A549 (cell line): ENCODE measurements at regions not wholly inside any gene's neighbourhood (a gene's known extent, or its start where the extent isn't known, plus 50 kb on each side); places are given as distances from the start of the nearest gene placed in this dataset.

Experiments
- ATAC-seq, 2 experiments: fragments of 200-7000 bp in 1 of 2; fragments of >200 bp in 1 of 2; cut with Nextera tagmentation in 1 of 2; cut with Tn5 transposase in 1 of 2; 3 replicates each; pipeline versions ENCODE4 v1.8.0 to v1.9.1; 2018 to 2020; ENCODE audit warnings: mild to moderate bottlenecking in 1 of 2, moderate library complexity in 1 of 2
- CTCF ChIA-PET: fragments of 300-600 bp; sonication (Branson Sonifier 250); formaldehyde crosslinking; extraction: SDS; loops from one replicate; lab custom pipeline; 2021; ENCODE audit warnings: antibody characterized with exemption, inconsistent platforms; lab: Yijun Ruan, JAX
- POLR2A ChIA-PET: fragments of 350-600 bp; formaldehyde crosslinking; extraction: SDS; loops from one replicate; lab custom pipeline; 2021; ENCODE audit warnings: antibody characterized with exemption, inconsistent platforms; lab: Yijun Ruan, JAX
- DNase-seq, 2 experiments: peaks; one replicate each; pipeline versions ENCODE4 v3.0.0 to v3.0.0-alpha.2; 2011 to 2016; ENCODE audit warnings: low read depth in 1 of 2, low spot score in 1 of 2
- FAIRE-seq: peaks from 2 replicates; lab custom pipeline; 2011; peaks lifted over from hg19 to GRCh38; lab: Jason Lieb, UNC
- H3K27ac ChIP-seq, 2 experiments: fragments of >200 bp; sonication (Bioruptor Twin); formaldehyde crosslinking; 3 replicates each; pipeline ENCODE4 v1.5.1; 2016 to 2017
- H3K4me1 ChIP-seq: fragments of >200 bp; sonication (Bioruptor Twin); formaldehyde crosslinking; 3 replicates; pipeline ENCODE4 v1.6.1; 2016
- H3K4me2 ChIP-seq: fragments of >200 bp; sonication (Bioruptor Twin); formaldehyde crosslinking; 3 replicates; pipeline ENCODE4 v1.6.1; 2016
- H3K4me3 ChIP-seq: fragments of >200 bp; sonication (Bioruptor Twin); formaldehyde crosslinking; 3 replicates; pipeline ENCODE4 v1.5.1; 2016
- H3K9me3 ChIP-seq: fragments of >200 bp; sonication (Bioruptor Twin); formaldehyde crosslinking; 3 replicates; pipeline ENCODE4 v1.6.1; 2016
- CBX8 ChIP-seq: fragments of 200-600 bp; sonication (generic); IDR thresholded peaks from 2 replicates; pipeline ENCODE4 v1.6.1; 2016
- CHD2 ChIP-seq: fragments of 150-350 bp; IDR thresholded peaks from 2 replicates; pipeline ENCODE4 v1.6.1; 2014; ENCODE audit warnings: low read length; ENCODE audit not compliant: partially characterized antibody
- CHD4 ChIP-seq: fragments of 200-600 bp; sonication (generic); IDR thresholded peaks from 2 replicates; pipeline ENCODE4 v1.6.1; 2016; ENCODE audit warnings: antibody characterized with exemption, mild to moderate bottlenecking, borderline replicate concordance
- CTCF ChIP-seq: fragments of >200 bp; sonication (Bioruptor Twin); formaldehyde crosslinking; IDR thresholded peaks from 3 replicates; pipeline ENCODE4 v1.5.1; 2016
- EHMT2 ChIP-seq: fragments of 200-600 bp; sonication (generic); IDR thresholded peaks from 2 replicates; pipeline ENCODE4 v1.6.1; 2016; ENCODE audit warnings: antibody characterized with exemption, low read depth, mild to moderate bottlenecking, moderate library complexity
- EP300 ChIP-seq, 2 experiments: fragments of >200 bp; sonication (Bioruptor Twin); formaldehyde crosslinking; IDR thresholded peaks; 2 replicates in 1 of 2; 3 replicates in 1 of 2; pipeline ENCODE4 v1.6.1; 2016 to 2017
- FOSB ChIP-seq: fragments of 250-450 bp; sonication (Bioruptor Pico); IDR thresholded peaks from 2 replicates; pipeline ENCODE4 v1.5.0; 2020; ENCODE audit warnings: mild to moderate bottlenecking, moderate library complexity
- FOSL2 ChIP-seq, 2 experiments: fragments of 450-650 bp in 1 of 2; fragments of >200 bp in 1 of 2; sonication (Bioruptor Twin) in 1 of 2; formaldehyde crosslinking; IDR thresholded peaks; 2 replicates each; pipeline versions ENCODE4 v1.5.0 to v1.6.1; 2016 to 2020; ENCODE audit warnings: mild to moderate bottlenecking in 1 of 2, moderate library complexity in 1 of 2
- HOXB13 ChIP-seq: fragments of 250-450 bp; sonication (Bioruptor Pico); IDR thresholded peaks from 2 replicates; pipeline ENCODE4 v1.5.0; 2020; ENCODE audit warnings: low read depth, mild to moderate bottlenecking, moderate library complexity
- MAFK ChIP-seq: fragments of 450-650 bp; IDR thresholded peaks from 2 replicates; pipeline ENCODE4 v1.6.1; 2014; ENCODE audit not compliant: partially characterized antibody
- NFE2L2 ChIP-seq: fragments of 150-350 bp; conservative IDR thresholded peaks from 2 replicates; pipeline ENCODE4 v1.6.1; 2014; ENCODE audit warnings: low read length
- NR3C1 ChIP-seq: fragments of >200 bp; sonication (Bioruptor Twin); formaldehyde crosslinking; IDR thresholded peaks from 3 replicates; pipeline ENCODE4 v1.6.1; 2017
- POLR2AphosphoS2 ChIP-seq: conservative IDR thresholded peaks from 2 replicates; pipeline ENCODE4 v1.6.1; 2012; ENCODE audit warnings: low read length, improper control_type of control experiment, inconsistent platforms
- RAD21 ChIP-seq, 2 experiments: fragments of >200 bp in 1 of 2; sonication (Bioruptor Twin) in 1 of 2; formaldehyde crosslinking in 1 of 2; IDR thresholded peaks in 1 of 2; conservative IDR thresholded peaks in 1 of 2; 2 replicates in 1 of 2; 3 replicates in 1 of 2; pipeline ENCODE4 v1.6.1; 2012 to 2018; ENCODE audit warnings: inconsistent platforms in 1 of 2
- RARB ChIP-seq: fragments of 250-450 bp; sonication (Bioruptor Pico); IDR thresholded peaks from 2 replicates; pipeline ENCODE4 v1.8.0; 2021; ENCODE audit warnings: mild to moderate bottlenecking, moderate library complexity
- REST ChIP-seq: fragments of 200-600 bp; sonication (generic); IDR thresholded peaks from 2 replicates; pipeline ENCODE4 v1.6.1; 2016; ENCODE audit warnings: antibody characterized with exemption, mild to moderate bottlenecking, moderate library complexity
- RNF2 ChIP-seq: fragments of 200-600 bp; sonication (generic); IDR thresholded peaks from 2 replicates; pipeline ENCODE4 v1.6.1; 2016; ENCODE audit warnings: low read depth, mild to moderate bottlenecking, antibody characterized with exemption, moderate library complexity, borderline replicate concordance
- SREBF2 ChIP-seq: fragments of 450-650 bp; IDR thresholded peaks from 2 replicates; pipeline ENCODE4 v1.6.1; 2014; ENCODE audit warnings: mild to moderate bottlenecking, moderate library complexity
- ZNF302 ChIP-seq: fragments of 250-450 bp; sonication (Bioruptor Pico); IDR thresholded peaks from 2 replicates; pipeline ENCODE4 v1.9.0; 2021; ENCODE audit warnings: inconsistent platforms, mild to moderate bottlenecking, moderate library complexity
- WGBS: methylation state at CpG from one replicate; pipeline ENCODE4 v1.1.6; 2017; ENCODE audit errors: missing lambda C conversion rate; 5-methylcytosine and 5-hydroxymethylcytosine counted together
- TF ChIP-seq, protein P1 (sequence below): fragments of >200 bp; sonication (Bioruptor Twin); formaldehyde crosslinking; IDR thresholded peaks from 3 replicates; pipeline ENCODE4 v1.6.1; 2016
- TF ChIP-seq, protein P2 (sequence below): fragments of 250-450 bp; sonication (Bioruptor Pico); IDR thresholded peaks from 2 replicates; pipeline ENCODE4 v1.5.0; 2020; ENCODE audit warnings: low read depth, mild to moderate bottlenecking, moderate library complexity
- TF ChIP-seq, protein P3 (sequence below): IDR thresholded peaks from 2 replicates; pipeline ENCODE4 v1.6.1; 2012

DNA sequence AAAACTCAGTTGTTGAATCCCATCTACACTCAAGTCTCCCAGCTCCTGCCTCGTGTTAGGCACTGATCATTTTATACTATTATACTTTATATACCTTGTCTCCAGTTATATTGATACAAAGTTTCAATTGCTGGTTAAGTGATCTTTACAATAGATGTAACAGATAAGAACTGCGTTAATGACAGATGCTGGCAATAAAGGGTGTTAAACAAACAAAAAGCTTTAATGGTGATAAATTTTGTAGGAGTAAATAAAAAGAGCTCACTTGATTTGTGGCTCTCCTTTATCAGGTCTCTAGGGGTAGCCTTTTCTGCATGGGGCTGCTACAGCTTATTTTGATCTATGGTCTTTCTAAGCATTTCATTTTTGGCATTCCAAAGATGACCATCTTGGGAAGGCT, 106.9 kb upstream of the GAREM1 start:
- TF ChIP-seq RNF2: no peak
- TF ChIP-seq, protein P1, sequence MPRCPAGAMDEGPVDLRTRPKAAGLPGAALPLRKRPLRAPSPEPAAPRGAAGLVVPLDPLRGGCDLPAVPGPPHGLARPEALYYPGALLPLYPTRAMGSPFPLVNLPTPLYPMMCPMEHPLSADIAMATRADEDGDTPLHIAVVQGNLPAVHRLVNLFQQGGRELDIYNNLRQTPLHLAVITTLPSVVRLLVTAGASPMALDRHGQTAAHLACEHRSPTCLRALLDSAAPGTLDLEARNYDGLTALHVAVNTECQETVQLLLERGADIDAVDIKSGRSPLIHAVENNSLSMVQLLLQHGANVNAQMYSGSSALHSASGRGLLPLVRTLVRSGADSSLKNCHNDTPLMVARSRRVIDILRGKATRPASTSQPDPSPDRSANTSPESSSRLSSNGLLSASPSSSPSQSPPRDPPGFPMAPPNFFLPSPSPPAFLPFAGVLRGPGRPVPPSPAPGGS: no peak
- TF ChIP-seq NFE2L2: no peak
- ChIA-PET CTCF (interaction anchor here (0.7 to 0.9 kb wide), 2 partner anchors 19 to 419 kb away, joined by 3 read pairs; no protein-coding TSS in a partner anchor), POLR2A (no interaction called here)
- H3K4me2 ChIP-seq: no peak overlapping the region
- H3K4me3 ChIP-seq: no peak overlapping the region
- H3K4me1 ChIP-seq: no peaks in the 10 kb centered on the region
- ATAC-seq (no peak), FAIRE-seq (no peak), DNase-seq (no peak)
- no peak overlapping the region for H3K27ac ChIP-seq
- no peaks in the 10 kb centered on the region for H3K9me3 ChIP-seq
- 0% methylated on average over 2 of the region's 2 CpGs for WGBS

- DNase-seq (peak in 1 of 2 experiments; percentile 13), FAIRE-seq (no peak), ATAC-seq (peak; percentile 54 to 72; a peak in 2 of 6 replicates)
- WGBS: 5% methylated on average over 7 of the region's 7 CpGs
- Histone ChIP-seq H3K27ac (no peak overlapping the region), H3K4me2 (no peak overlapping the region), H3K4me1 (no peaks in the 10 kb centered on the region), H3K9me3 (no peaks in the 10 kb centered on the region), H3K4me3 (no peak overlapping the region)
- ChIA-PET CTCF (interaction anchor here (1.0 kb wide), 1 partner anchor 179 kb away, joined by 3 read pairs; no protein-coding TSS in a partner anchor), POLR2A (no interaction called here)
- TF ChIP-seq CTCF: 0 out of 3 replicates have a peak, but pooled peaks have one; percentile 14
- no peak for TF ChIP-seq CHD4
These were observed 105.7 kb upstream of the GAREM1 start for GRCh38 chr18:32576296-32576916.

DNA sequence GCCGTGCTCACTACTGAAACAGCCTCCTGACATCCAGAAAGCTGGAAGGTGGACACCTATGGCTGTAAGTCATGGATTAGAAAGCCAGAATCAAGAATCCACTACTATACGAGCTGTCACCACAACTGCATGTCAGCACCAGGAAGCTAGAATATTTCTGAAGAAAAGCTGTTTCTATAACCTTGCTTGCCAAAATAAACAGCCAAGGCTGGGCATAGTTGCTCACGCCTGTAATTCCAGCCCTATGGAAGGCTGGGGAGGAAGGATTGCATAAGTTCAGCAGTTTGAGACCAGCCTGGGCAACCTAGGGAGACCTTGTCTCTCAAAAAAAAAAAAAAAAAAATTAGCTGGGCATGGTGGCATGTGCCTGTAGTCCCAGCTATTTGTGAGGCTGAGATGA, 96.3 kb upstream of the GAREM1 start:
- Histone ChIP-seq H3K4me3 (no peak overlapping the region), H3K27ac (no peak overlapping the region), H3K4me1 (no peaks in the 10 kb centered on the region), H3K4me2 (no peak overlapping the region), H3K9me3 (no peaks in the 10 kb centered on the region)
- FAIRE-seq (no peak), ATAC-seq (no peak), DNase-seq (no peak)
- CTCF ChIA-PET: no interaction called here
- POLR2A ChIA-PET: no interaction called here
- WGBS: 11% methylated on average over 3 of the region's 3 CpGs
- no peak for TF ChIP-seq MAFK
- TF ChIP-seq, protein P2, sequence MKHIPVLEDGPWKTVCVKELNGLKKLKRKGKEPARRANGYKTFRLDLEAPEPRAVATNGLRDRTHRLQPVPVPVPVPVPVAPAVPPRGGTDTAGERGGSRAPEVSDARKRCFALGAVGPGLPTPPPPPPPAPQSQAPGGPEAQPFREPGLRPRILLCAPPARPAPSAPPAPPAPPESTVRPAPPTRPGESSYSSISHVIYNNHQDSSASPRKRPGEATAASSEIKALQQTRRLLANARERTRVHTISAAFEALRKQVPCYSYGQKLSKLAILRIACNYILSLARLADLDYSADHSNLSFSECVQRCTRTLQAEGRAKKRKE (CRISPR knock-in tag): no peak
- no peak for TF ChIP-seq CHD2
- no peak for TF ChIP-seq NR3C1
- TF ChIP-seq FOSL2 (IDR thresholded peaks at IDR 0.05): no peak
- no peak for TF ChIP-seq FOSL2 (CRISPR knock-in tag; IDR thresholded peaks at IDR 0.05)
- no peak for TF ChIP-seq FOSB
- TF ChIP-seq POLR2AphosphoS2: no peak
- TF ChIP-seq REST: no peak
- TF ChIP-seq EP300 (IDR thresholded peaks at IDR 0.05): no peak
- TF ChIP-seq RAD21 (conservative IDR thresholded peaks at IDR 0.05 in 1 of 2, IDR thresholded peaks at IDR 0.05 in 1 of 2): no peak
- no peak for TF ChIP-seq RARB (CRISPR knock-in tag)
- no peak for TF ChIP-seq CTCF
- TF ChIP-seq, protein P3, sequence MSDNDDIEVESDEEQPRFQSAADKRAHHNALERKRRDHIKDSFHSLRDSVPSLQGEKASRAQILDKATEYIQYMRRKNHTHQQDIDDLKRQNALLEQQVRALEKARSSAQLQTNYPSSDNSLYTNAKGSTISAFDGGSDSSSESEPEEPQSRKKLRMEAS: no peak
- no peak for TF ChIP-seq HOXB13 (CRISPR knock-in tag)
- TF ChIP-seq EHMT2: no peak
- no peak for TF ChIP-seq SREBF2
- no peak for TF ChIP-seq CBX8
- no peak for TF ChIP-seq ZNF302
